ENCODE measurements at regions not wholly inside any gene's neighbourhood (a gene's known extent, or its start where the extent isn't known, plus 50 kb on each side); places are given as distances from the start of the nearest gene placed in this dataset.

DNA sequence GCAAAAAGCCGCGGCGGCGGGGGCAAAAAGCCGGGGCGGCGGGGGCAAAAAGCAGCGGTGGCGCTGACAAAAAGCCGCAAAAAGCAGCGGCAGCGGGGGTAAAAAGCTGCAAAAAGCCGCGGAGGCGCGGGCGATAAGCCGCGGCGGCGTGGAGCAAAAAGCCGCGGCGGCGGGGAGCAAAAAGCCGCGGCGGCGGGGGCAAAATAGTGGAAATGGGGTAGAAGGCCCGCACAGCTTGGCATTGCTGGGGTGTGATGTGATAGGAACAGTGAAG is 450.1 kb downstream of the ANKRD30B start:
- no peak for TF ChIP-seq CTCF (IDR thresholded peaks at IDR 0.05)
- no peak for TF ChIP-seq POLR2AphosphoS5 (IDR thresholded peaks at IDR 0.05)
